Muscle of arm (tissue), 1 donor: ENCODE measurements at regions not wholly inside any gene's neighbourhood (a gene's known extent, or its start where the extent isn't known, plus 50 kb on each side); places are given as distances from the start of the nearest gene placed in this dataset.
"Not testable (repeated sequence)": the region's sequence is repeated elsewhere in the genome, so short reads cannot be mapped to it uniquely, and the experiment has no call there.

Source experiments
- DNase-seq: peaks from one replicate; pipeline ENCODE4 v3.0.0-alpha.2; 2013

- not testable (repeated sequence) for DNase-seq
Measured at GRCh38 chrX:76774912-76775311, 347.4 kb downstream of the MAGEE1 start.

GRCh38 chrX:76796311-76796710 lies 368.8 kb downstream of the MAGEE1 start:
- DNase-seq = no peak

DNA sequence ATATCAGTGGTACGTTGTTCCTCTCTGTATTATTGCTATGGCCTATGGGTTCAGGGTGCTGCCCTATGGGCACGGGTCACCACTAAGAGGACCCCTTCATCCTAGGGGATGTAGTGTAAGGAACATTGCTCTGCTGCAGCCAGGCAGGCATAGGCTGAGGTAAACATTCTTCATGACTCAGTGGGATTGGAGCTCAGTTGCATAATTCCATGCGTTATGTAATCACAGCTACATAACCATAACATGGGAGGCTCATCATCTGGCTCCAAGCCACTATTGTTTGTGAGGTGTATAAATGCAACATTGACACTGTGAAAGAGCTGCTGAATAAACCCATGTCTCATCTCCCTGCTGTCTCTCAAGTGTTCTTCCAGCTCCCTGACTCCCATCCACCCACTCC lies 375.2 kb downstream of the MAGEE1 start:
- no peak for DNase-seq

GRCh38 chrX:76815754-76816153 lies 388.2 kb downstream of the MAGEE1 start:
- no peak for DNase-seq

DNA sequence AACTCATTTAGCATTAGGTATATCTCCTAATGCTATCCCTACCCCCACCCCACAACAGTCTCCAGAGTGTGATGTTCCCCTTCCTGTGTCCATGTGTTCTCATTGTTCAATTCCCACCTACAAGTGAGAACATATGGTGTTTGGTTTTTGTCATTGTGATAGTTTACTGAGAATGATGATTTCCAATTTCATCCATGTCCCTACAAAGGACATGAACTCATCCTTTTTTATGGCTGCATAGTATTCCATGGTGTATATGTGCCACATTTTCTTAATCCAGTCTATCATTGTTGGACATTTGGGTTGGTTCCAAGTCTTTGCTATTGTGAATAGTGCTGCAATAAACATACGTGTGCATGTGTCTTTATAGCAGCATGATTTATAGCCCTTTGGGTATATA lies 389.8 kb downstream of the MAGEE1 start:
- not testable (repeated sequence) for DNase-seq

DNA sequence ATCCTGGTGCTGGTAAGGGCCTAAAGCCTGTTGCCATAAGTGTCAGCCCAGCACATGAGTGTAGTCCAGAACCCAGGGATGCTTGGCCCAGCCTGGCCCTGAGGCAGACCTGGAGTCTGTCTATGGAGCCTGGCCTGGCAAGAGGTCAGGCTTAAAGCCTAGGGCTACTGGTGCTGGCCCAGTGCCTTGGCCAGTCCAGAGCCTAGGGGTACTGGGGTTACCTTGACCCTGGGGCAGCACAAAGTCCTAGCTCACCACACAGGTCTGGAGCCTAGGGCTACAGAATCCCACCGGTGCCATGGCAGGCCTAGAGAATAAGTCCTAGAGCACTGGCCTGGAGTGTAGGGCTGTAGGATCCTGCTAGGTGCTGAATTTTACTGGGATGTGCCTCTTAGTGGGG lies 393.8 kb downstream of the MAGEE1 start:
- DNase-seq = no peak

GRCh38 chrX:76827672-76828071 lies 400.2 kb downstream of the MAGEE1 start:
- DNase-seq = no peak

DNA sequence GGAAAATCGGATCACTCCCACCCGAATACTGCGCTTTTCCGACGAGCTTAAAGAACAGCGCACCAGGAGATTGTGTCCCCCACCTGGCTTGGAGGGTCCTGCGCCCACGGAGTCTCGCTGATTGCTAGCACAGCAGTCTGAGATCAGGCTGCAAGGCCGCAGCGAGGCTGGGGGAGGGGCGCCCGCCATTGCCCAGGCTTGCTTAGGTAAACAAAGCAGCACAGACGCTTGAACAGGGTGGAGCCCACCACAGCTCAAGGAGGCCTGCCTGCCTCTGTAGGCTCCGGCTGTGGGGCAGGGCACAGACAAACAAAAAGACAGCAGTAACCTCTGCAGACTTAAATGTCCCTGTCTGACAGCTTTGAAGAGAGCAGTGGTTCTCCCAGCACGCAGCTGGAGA lies 413.4 kb downstream of the MAGEE1 start:
- not testable (repeated sequence) for DNase-seq

GRCh38 chrX:76850851-76851250 lies 423.3 kb downstream of the MAGEE1 start:
- no peak for DNase-seq

GRCh38 chrX:76862509-76862908 lies 435.0 kb downstream of the MAGEE1 start:
- no peak for DNase-seq

DNA sequence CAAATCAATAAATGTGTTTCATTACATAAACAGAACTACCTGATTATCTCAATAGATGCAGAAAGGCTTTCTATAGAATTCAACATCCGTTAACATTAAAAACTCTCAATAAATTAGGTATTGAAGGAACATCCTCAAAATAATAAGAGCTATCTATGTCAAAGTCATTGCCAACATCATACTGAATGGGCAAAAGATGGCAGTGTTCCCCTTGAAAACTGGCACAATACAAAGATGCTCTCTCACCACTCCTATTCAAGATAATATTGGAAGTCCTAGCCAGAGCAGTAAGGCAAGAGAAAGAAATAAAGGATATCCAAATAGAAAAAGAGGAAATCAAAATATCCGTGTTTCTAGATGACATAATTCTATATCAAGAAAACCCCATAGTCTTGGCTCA lies 466.4 kb downstream of the MAGEE1 start:
- no peak for DNase-seq

DNA sequence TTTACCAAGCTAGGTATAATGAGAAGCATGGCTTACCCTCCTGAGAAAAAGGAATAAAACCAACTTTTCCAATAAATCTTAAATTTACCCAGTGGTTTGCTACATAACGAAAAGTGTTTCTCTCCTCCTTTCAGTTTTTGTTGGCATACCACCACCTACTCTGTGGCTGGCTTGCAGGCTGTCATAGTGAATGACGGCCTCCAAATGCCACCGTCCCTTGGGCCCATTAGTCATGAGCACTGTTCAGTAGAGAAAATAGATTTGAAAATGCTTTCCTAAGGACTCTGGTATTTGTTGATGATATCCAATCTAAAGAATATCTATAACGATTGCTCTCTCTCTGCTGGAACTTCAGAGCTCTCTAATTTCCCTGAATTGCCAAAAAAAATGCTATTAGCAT lies 488.3 kb downstream of the MAGEE1 start:
- DNase-seq = no peak

DNA sequence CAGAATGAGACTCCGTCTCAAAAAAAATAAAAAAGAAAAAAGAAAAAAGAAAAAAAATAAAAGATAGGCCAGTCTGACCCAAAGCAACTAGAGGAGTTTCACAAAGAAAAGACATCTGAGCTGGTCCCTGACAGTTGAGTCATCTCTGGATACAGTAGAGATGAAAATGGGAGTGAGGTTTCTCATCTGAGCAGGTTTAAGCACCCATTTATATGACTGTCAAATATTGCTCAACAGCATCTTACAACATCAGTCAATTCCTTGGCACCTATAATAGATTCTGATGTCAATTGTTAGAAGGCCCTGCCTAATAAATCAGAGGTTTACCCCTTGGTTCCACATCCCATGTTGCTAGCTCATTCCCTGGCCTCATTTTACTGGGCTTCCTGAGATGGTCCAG lies 490.5 kb downstream of the MAGEE1 start:
- DNase-seq = no peak

DNA sequence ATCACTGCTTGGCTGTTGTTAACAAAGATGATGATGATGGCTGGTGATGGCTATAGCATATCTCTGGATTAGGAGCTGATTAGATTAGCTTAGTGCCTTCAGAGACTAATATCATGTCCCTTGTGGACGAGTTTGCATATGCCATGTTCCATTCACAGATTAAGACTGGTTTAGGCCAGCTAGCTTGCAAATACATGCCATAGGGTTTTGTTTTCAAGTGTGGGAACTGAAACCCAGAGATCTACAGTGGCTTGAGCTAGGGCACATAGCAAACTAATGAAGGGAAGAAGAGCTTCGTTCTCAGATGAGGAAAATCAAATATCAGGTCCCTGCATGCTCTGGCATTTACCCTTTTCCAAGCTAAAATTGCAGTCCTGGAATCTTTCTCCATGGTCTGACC lies 492.3 kb downstream of the MAGEE1 start:
- no peak for DNase-seq

DNA sequence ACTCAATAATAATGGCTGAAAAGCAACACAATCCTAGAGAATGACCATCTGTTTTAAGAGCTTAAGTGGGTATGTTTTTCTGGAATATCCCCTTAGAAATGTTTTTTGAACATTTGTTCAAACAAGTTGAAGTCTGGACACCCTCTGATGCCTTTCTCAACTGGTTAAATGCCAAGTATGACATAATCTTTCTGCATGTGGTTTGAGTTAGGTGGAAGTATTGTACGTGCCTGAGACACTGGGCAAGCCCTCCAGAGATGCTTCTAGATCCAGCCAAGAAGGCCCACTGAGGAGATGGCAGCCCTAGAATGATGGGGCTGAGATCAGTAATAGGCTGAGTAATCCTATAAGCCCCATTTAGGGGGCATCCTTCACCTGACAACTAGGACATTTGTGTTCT lies 493.1 kb downstream of the MAGEE1 start:
- DNase-seq = peak; percentile 2

DNA sequence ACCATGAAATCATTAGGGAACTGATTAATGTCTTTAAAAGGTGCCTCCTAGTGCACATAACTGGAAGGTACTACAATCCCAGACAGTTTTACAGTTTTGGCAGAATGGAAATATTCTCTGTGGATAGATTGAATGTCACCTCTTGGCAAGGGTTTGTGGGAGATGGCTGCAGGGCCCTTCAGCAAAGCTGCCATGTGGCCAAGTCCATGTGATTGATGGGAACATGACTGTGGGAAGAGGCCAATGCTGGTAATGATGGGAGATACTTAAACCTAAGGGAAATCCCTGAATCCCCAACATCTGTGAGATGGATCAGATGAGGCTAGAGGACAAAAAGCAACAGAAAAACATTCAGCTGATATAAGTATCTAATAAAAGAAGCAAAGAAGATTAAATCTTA lies 493.7 kb downstream of the MAGEE1 start:
- peak; percentile 9 for DNase-seq

DNA sequence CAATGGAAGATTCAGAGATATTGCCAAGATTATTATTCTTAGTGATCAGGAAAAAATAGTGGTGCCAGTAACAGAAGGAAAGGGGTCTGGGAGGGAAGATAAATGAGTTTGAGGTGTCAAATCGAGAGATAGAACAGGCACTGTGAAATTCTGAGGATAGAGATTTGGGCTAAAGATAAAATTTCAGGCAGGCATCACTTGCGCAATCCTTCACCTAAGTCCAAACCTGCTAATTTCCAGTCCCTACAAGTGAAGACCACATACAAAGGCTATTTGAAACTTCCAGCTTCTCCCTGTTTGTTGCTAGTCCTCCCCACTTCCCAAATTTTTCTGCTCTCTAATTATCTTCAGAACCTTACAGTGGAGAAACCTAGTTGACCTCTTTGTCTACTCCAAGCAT lies 494.6 kb downstream of the MAGEE1 start:
- no peak for DNase-seq

DNA sequence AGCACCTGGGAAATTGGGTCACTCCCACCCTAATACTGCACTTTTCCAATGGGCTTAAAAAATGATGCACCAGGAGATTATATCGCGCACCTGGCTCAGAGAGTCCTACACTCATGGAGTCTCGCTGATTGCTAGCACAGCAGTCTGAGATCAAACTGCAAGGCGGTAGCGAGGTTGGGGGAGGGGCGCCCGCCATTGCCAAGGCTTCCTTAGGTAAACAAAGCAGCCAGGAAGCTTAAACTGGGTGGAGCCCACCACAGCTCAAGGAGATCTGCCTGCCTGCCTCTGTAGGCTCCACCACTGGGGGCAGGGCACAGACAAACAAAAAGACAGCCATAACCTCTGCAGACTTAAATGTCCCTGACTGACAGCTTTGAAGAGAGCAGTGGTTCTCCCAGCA lies 497.1 kb downstream of the MAGEE1 start:
- DNase-seq = not testable (repeated sequence)

DNA sequence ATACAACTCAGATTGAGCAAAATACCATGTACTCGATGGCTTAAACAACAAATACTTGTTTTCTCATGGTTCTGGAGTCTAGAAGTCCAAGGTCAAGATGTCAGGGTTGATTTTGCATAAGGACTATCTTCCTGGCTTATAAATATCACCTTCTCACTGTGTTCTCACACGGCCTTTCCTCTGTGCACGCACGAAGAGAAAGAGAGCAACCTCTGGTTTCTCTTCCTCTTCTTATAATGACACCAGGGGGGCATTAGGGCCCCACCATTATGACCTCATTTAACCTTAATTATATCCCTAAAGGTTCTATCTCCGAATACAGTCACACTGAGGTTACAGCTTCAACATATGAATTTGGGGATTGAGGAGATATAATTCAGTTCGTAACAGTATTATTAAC lies 504.0 kb downstream of the MAGEE1 start:
- DNase-seq = no peak

- DNase-seq = no peak
Measured at GRCh38 chrX:76957485-76957884, 489.7 kb upstream of the FGF16 start.

DNA sequence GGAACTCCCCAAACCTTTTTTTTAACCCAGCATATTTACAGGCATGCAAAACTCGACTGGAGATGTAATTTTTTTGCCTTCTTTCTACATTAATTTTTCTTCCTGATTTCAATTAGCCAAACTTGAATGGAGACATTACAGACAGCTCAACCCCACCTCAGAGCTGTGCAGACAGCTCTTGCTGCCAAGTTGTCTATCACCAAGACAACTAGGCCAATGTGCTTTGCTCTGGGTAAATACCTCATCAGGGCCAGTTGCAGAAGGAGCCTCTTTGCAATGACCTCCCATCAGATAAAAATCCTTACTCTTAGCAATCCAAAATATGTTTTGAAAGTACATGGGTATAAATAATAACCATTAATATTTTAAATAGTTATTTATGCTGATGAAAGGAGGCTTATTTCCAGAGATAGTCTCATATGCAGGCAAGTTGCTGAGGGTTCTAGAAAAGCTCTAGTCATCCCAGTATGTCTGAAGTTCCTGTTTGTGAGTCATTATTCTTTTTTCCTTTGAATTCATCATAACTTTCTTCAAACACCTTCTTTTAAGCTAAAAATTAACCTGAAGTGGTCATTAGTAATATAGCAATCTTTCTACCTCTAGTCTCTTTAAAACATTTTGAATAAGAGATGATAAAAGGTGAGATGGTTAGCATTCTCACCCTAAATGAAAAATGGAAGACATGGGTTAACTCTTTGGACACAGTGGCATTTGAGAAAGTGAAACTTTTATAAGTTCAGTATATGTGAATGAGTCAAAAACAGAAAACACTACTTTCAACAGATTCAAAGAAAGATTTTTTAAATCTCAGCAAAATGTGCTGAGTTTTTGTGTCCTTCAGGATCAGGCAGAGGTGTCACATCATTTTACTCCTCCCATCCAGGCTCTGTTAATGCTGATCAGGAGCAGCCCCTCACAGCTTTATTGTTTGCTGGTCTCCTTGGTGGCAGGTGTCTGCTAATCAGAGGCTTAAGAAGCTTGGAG lies 475.5 kb upstream of the FGF16 start:
- no peak for DNase-seq

DNA sequence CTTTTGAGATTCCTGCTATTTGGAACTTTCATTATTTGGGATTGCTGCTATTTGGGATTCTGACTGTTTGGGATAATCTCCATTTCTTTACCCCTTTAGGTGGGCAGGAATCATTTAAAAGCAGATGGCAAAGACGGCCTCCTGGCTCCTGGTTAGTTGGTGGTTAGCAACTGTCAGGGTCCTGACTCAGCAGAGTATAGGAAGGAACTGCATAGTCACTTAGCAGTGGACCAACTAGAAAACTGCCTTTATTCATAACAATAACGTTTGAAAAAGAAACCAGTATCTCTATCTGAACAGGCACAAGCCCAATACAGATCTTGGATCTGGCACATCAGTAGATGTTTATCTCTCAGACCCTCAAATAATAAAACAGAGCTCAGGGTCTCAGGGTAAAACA lies 469.7 kb upstream of the FGF16 start:
- DNase-seq = no peak

- DNase-seq = no peak
Measured at GRCh38 chrX:76987381-76987780, 459.8 kb upstream of the FGF16 start.

DNA sequence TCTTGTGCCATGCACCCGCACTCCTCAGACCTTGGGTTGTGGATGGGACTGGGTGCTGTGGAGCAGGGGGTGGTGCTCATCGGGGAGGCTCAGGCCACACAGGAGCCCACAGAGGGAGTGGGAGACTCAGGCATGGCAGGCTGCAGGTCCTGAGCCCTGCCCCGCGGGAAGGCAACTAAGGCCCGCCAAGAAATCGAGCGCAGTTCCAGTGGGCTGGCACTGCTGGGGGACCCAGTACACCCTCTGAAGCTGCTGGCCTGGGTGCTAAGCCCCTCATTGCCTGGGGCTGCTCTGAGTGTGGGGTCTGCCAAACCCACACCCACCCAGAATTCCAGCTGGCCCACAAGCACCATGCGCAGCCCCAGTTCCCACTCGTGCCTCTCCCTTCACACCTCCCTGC lies 450.5 kb upstream of the FGF16 start:
- DNase-seq = no peak
